ENCODE measurements at regions not wholly inside any gene's neighbourhood (a gene's known extent, or its start where the extent isn't known, plus 50 kb on each side); places are given as distances from the start of the nearest gene placed in this dataset.
"Not testable (repeated sequence)": the region's sequence is repeated elsewhere in the genome, so short reads cannot be mapped to it uniquely, and the experiment has no call there.

DNA sequence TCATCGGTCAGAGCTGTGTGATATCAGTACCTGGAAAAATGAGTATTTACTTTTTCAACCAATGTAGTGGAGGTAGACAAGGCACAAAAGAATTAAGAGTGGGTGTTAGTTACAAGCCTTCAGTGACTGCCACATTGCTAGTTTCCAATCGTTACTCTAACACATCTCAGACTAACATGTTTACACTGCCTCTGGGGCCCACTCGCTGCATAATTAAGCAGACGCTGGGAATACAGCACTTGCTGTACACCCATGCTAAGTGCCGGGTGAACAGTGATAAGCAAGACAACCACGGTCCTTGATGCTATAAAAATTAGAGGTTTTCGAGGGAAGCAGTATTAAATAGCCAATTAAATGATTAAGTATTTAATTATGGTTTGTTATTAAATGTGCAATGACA is 1147.6 kb downstream of the AACS start:
- DNase-seq, result no peak

DNA sequence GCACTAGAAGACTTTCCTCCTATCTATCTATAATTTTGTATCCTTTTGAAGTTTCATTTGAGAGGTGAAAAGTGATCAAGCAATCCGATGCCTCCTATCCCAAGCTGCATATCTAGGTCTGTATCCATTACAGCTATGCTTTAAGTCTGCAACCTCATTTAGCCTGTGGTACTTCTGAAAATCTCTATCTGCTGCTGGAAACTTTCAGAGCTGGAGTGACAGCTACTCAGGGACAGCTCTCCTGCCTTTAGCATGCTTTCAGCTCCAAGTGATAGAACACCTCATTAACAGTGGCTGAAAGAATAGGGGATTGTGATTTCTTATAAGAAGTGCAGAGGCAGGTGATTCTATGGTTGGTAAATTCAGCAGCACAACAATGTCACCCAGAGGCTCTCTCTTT is 1153.5 kb downstream of the AACS start:
- no peak for DNase-seq

DNA sequence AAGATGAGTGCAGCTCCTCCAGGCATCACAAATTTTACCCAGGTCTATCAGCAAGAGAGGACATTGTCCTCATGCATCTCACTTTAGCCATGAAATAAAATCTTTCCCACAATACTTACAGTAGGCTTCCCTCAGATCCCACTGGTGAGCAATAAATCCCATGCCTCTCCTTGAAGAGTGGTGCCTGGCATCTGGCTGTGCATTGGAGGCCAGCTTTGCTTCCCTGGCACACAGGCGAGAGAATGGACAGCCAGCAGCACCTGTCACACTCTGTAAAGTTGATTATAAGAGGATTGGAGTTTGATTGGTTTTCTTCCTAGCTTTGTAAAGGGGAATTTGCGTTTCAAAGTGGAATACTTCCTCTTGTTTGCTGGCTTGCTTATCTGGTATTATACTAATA is 1153.9 kb downstream of the AACS start:
- DNase-seq, result no peak

DNA sequence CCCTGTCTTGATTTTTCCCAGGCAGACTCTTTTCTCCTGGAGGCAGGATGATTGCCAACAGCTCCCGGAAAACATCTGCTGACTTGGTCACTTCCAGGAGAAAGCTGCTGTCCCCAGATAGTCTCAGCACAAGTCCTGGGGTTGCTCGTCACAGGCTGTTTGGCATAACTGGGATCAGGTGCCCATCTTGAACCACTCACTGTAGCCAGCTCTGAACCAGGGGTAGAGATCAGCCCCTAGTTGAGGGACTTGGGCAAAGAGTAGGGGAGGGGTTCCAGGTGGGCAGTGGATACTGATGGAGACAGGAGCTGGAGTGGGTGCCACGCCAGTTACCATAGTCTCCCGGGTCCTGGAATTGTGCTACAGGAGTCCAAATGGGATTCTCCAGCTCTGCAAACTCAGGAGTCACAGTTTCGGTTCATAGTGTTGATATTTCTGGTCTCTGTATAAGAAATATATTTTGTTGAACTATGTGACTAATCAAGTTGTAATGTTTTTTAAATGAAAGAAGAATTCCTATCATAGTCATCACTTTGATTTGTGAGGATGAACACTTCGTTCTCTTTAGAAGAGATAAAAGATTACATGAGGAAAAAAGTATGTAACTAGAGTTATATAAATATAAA is 1154.5 kb downstream of the AACS start:
- no peak for DNase-seq

DNA sequence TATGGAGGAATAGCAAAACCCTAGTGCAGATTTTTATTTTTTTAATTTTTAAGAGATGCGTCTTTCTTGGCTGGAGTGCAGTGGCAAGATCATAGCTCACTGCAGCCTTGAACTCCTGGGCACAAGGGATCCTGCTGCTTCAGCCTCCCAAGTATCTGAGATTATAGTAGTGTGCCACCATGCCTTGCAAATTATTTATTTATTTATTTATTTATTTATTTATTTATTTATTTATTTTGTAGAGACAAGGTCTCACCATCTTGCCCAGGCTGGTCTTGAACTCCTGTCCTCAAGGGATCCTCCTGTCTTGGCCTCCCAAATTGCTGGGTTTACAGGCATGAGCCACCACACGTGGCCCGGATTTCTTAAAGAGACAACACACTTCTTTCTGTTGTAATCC is 1158.8 kb downstream of the AACS start:
- DNase-seq, result no peak

DNA sequence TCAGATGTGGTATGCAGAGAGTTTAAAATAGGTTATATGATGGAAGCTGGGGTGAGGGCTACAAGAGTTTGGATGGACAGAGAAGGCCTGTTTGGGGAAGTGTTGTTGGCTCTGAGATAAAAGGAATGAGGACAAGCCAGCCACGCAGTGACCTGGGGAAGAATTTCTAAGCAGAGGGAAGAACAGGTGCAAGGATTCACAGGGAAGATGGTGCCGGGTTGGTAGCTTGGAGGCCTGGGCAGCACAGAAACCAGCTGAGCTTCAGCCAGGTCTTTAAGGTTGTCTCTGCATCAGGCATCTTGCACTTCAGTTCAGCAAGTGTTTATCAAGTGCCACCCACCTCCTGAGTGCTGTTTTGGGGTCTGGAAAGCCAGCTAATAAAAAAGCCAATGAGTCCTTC is 1163.7 kb downstream of the AACS start:
- no peak for DNase-seq

DNA sequence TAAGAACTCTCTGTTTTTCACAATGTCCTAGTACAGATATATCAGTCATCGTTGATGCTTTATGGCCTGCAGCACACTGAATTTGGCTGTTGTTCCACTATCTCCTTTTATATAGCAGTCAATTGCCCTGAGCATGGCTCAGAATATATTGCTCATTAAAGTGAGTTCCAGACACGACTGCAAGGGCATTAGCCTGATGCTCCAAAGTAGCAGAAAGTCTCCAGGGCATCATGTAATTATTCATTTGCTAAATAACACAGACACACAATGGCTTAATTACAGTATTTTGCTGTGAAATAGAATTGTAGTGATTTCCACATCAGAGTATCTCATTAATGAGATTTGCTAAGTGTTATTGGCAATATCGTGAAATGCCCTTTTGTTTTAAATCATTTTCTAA is 1167.5 kb downstream of the AACS start:
- no peak for DNase-seq

DNA sequence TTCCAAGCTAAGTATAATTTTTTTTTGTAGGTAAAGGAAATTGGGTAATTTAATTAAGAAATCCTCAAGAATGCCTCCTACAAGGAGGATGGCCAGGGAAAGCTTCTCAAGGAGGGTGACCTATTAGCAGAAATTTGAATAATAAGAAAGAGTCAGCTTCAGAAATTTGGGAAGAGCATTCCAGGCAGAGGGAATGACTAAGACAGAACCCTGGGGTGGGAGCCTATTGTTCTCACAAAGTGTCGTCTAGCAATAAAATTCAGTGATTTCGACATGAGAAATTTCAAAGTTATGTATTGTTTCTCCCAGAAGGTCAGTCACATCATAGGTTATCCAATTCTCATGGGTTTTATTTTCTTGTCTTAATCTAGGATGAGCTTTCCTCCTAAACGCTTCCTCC is 1168.4 kb downstream of the AACS start:
- no peak for DNase-seq

DNA sequence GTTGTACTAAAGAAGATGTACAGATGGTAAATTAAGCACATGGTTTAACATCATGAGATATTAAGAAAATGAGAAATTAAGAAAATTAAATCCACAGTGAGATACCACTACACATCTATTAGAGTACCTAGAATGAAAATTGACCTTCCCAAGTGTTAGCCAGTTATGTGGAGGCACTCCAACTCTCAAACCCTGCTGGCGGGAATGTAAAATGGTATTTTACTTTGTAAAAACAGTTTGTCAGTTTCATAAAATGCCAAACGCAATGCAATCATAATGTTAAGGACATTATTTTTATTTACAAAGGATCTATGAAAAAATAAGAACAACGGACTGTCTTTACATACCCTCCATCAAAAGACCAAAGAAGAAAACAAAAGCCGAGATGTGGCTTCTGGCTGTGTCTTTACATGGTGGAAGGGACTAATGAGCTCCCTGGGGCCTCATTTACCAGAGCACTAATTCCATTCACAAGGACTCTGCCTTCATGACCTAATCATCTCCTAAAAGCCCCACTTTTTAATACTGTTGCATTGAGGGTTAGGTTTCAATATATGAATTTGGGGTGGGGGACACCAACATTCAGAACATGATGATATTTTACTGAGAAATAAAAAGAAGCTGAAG is 1178.7 kb downstream of the AACS start:
- no peak for DNase-seq

DNA sequence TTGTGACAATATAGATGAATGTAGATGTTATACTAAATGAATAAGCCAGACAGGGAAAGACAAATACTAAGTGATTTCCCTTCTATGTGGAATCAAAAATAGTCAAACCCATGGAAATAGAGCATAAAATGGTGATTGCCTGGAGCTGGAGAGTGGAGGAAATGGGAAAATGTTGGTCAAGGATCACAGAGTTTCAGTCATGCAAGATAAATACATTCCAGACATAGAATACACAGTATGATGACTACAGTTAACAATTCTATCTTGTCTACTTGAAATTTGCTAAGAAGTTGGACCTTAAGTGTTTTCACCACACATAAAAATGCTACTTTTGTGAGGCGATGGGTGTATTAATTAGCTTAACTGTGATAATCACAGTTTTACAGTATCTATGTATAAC is 1182.7 kb downstream of the AACS start:
- no peak for DNase-seq

DNA sequence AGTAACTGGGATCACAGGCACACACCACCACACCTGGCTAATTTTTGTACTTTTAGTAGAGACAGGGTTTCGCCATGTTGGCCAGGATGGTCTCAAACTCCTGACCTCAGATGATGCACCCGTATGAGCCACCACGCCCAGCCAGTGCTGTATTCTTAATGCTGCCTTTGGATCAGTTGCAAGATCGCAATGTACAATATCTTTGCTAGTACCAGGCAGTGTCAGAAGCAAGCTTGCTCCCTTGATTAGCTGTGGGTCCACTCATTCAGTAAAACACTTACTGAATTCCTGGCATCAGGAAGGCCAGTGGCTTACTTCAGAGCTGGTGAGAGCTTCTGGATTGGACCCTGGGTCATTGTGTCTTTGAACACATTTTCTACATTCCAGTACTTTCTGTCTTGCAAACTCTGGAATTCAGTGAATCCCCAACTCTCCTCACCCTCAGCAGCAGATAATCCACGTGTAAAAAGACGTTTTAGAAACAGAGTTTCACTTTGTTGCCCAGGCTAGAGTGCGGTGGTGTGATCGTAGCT is 1183.7 kb downstream of the AACS start:
- no peak for DNase-seq

DNA sequence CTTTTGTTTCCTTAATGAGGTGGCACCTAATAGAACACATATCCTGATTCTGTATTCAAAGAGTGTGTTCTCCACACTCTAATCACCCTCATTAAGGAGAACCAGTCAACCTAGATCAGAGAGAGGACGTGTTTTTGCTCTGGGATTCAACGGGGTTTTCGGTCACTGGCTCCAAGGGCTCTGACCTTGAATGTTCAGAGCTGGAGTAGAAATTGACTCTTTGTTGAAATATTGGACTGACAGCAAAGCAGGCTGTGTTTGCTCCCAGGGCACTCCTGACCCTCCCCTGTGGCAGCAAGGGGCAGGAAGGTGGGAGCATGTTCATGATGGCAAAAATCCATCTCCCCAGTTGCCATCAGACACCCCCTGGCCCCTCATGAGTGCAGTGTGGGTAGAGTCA is 1193.0 kb downstream of the AACS start:
- no peak for DNase-seq

DNA sequence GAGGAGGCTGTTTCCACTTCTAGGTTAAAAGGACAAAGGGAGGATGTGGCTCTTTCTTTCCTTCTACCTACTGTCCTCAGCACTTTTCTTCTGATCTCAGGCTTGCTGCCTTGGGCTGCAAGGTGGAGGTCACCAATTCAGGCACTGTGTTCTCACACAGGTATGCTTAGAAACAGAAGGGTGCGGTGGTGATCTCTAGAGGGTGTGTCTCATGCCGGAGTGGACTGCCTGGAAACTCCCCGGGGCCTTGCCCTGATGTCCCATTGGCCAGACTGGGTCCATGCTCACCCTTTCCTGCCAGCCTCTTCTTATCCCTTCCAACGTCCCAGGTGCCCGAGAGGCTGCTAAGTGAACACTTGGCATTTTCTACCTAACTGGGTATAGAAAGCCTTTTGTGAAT is 1197.6 kb downstream of the AACS start:
- no peak for DNase-seq

DNA sequence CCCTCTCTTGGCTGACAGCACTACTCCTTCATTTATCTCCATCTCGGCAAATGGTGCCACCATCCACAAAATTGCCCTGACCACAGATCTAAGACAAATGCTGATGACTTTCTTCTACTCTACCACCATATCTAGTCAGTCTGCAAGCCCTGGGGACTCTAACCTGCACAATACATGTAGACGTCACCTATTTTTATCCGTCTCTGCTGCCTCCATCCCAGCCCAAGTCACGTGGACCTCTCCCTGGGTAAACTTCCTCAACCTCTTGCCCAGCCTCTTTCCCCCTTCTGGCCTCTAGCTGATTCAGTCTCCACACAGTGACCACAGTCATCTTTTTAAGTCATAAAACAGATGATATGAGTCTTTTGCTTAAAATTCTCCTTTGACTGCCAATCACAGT is 1203.0 kb downstream of the AACS start:
- DNase-seq, result no peak

DNA sequence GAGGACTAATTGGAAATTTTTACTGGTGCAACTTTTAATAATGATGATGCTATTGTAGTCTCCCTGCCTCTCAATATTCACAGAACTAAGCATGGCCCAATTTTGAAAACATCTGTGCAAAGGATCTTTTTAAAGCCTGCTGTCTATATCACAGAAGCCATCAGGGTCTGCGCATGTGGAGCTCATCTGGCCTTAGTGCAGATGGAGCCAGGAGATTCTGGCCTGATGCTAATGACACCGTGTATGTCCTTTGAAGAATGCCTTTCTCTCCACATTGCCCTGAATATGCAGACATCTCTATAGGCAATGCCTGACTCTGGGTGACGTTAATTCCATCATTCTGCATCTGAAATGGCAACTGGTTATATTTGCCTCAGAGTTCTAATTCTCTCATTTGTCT is 1205.9 kb downstream of the AACS start:
- DNase-seq, result no peak

DNA sequence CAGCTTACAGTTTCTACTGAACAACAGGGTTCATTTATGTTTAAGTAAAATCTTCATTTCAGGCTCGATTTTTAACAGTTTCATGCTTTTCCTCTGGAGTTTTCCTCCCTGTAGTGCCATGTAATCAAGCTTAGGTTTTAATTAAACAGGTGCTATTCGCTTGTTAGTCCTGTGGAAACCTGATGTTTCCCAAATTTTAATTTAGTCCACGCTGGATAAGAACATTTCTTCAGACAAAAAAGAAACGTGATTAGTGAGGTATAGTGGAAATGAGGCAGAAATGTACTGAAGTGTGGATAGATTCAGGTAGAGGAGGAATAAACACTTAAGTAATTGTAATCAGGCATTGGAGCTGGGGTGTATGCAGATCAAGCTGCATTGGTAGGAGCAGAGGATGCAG is 1217.5 kb downstream of the AACS start:
- DNase-seq, result no peak

DNA sequence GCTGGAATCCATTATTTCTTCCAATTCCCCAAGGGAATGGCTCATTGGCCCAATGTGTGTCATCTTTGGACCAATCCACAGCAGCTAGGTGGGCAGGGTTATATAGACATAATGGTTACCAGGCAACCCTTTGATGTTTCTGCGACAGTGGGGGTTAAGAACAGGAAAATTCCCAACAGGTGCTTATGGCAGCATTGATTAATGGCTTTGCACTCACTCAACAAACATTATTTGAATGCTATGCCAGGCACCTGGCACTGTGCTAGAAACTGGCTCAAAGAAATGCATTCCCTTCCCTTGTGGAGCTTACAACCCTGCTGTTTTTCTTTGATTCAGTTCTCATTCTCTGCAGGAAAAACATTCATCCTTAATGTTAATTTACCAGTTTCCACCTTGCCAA is 1221.0 kb downstream of the AACS start:
- DNase-seq, result no peak

DNA sequence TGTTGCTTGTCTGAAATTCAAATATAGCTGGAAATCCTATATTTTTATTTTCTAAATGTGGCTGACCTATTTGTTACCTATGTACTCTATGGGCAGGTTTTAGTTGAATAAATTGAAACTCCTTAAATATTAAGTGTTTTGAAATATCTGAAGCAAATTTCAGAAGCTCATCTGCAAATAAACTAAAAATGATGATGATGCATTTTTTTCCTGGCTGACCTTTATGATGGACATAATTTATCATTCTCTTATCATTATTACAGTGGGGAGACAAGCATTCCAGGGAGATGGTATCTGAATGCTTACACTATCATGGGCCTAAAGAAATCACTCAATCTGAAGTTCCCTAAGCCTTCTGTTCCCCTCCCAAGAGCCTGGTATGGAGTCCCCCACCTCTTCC is 1225.2 kb downstream of the AACS start:
- DNase-seq, result no peak

DNA sequence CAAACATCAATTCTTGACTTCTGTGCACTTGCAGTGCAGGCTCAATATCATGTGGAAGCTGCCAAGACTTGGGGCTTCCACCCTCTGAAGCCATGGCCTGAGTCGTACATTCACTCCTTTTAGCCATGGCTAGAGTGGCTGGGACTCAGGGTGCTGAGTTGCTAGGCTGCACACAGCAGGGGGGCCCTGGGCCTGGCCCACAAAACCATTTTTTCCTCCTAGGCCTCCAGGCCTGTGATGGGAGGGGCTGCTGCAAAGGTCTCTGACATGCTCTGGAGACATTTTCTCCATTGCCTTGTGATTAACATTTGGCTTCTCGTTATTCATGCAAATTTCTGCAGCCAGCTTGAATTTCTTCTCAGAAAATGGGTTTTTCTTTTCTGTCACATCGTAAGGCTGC is 1226.8 kb downstream of the AACS start:
- not testable (repeated sequence) for DNase-seq

DNA sequence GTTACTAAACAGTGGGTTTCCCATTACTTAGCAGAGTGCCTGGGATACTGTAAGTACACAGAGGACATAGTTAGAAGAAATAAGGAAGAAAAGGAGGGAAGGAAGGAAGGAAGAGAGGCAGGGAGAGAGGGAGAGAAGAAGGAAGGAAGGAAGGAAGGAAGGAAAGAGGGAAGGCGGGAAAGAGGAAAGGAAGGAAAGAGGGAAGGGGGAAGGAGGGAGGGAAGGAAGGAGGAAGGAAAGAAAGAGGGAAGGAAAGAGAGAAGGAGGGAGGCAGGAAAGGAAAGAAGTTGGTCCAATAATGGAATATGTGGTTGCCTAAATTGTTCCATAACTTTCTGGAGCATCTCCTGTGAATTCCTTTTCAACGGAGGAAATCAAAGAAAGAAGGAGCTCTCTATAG is 1230.4 kb downstream of the AACS start:
- DNase-seq, result no peak

DNA sequence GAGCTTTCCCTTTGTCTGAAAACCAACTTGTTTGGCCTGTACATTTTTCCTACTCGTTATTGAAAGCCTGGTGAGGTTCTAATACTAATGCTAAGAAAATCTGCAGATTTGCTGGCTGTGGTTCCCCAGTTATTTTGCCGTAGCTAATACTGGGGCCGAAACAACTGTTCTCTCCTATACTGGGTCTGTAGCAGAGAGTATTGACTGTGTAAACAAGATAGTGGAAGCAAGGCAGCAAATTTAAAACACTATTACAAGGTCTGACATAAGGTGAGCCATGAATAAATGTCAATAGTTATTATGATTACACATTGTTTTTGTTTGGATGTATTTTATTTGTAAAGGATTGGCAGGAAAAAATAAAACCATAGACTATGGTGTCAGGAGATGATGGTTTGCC is 1244.0 kb downstream of the AACS start:
- no peak for DNase-seq

DNA sequence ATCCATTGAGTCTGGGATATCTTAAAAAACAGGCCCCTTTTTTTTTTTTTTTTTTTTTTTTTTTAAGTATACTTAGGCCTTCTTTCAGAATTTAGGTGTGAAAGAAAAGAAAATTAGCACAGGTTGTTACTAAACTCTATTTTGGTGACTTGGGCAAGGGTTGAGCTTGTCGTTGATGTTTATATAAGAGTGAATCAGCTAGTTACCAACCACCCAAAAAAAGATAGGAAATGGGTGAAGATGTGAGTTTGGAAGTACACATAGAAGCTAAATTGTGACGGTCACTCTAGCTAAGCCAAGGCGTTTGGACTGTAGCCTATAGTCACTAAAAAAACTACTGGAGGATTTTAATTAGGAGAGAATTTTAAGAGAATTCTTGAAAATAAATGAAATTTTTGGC is 1247.2 kb downstream of the AACS start:
- DNase-seq, result no peak

DNA sequence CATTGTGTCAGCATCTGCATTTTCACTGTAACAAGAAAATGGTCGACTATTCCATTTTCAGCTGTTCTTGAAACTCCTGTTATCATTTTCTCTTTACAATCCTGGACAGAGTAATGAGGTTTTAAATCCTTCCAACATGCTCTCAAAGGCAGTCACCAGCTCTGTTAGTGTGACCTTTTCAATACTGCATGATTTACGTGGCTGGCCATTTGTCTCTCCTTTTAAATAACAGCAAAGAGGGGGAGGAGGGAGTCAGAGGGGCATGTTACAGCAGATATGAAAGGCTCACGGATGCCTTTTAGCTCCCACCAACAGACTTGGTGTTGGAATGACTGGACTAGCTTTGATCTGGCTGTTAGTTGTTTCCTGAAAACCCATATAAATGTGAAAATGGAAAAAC is 1251.2 kb downstream of the AACS start:
- no peak for DNase-seq

DNA sequence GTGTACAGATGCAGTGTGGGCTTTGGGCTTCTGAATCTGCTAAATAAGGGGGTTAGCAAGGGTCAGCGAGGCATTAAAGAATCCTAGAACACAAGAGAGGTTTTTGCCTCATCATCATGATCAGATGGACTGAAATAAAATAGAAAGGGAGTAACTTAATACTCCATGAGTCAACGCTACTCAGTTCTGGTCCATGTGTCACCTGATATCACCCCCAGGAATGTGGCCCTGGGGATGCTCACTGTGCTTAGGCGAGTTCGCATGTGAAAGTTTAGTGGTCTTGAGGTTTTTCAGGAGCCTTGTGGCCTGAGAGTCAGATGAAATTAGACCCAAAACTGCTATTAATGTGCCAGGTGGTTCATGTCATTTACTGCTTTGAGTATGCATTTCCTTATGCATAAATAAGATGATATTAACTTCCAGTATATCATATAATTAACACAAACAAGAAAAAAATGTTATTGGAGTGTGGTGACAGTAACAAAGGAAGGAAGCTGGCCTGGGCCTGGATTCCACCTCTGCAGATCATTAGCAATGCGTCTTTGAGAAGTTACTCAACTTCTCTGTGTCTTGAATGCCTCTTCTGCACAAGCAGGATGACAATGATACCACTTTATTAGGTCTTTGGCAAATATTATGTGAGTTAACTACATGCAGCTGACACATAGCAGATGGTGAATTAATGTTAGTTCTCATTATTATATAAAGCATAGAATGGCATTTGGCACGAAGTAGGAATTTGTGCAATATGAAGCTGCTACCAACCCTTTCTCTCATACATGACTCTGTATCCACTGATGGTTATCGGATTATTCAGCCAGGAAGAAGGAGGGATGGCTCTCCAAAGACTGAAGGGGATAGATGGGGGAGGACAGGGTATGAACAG is 1272.6 kb downstream of the AACS start:
- DNase-seq, result no peak

All from CD4-positive, alpha-beta T cell treated with Interleukin-4 for 4 hours (primary cell).